GM12878 (cell line): ENCODE measurements at regions not wholly inside any gene's neighbourhood (a gene's known extent, or its start where the extent isn't known, plus 50 kb on each side); places are given as distances from the start of the nearest gene placed in this dataset.

Source experiments
- CBX3 ChIP-seq: fragments of 200-600 bp; sonication (generic); IDR thresholded peaks from 2 replicates; pipeline ENCODE4 v1.6.1; 2016; ENCODE audit warnings: low read depth, borderline replicate concordance
- CBX5 ChIP-seq: sonication (generic); IDR thresholded peaks from 2 replicates; pipeline ENCODE4 v1.6.1; 2016; ENCODE audit warnings: low read depth, moderate library complexity, mild to moderate bottlenecking, inconsistent platforms
- CEBPB ChIP-seq, 2 experiments: fragments of 150-350 bp in 1 of 2; IDR thresholded peaks; 2 replicates each; pipeline ENCODE4 v1.6.1; 2012 to 2014; ENCODE audit warnings: low read depth in 2 of 2, low read length in 2 of 2, borderline replicate concordance in 1 of 2, inconsistent platforms in 1 of 2
- CTCF ChIP-seq, 3 experiments: IDR thresholded peaks in 2 of 3; conservative IDR thresholded peaks in 1 of 3; 2 replicates each; pipeline ENCODE4 v1.5.1; 2011; ENCODE audit warnings: low read depth in 3 of 3, low read length in 3 of 3, mild to moderate bottlenecking in 3 of 3, control low read depth in 2 of 3, moderate library complexity in 2 of 3, inconsistent platforms in 1 of 3, mixed read lengths in 1 of 3; ENCODE audit not compliant: control insufficient read depth in 2 of 3, insufficient read depth in 1 of 3; ENCODE audit errors: extremely low read depth in 1 of 3
- EGR1 ChIP-seq, 2 experiments: IDR thresholded peaks; 1 replicate in 1 of 2; 2 replicates in 1 of 2; pipeline ENCODE4 v1.6.1; 2011 to 2012; ENCODE audit warnings: low read depth in 2 of 2, low read length in 2 of 2, borderline replicate concordance in 1 of 2, mild to moderate bottlenecking in 1 of 2, moderate library complexity in 1 of 2
- MAX ChIP-seq: IDR thresholded peaks from 2 replicates; pipeline ENCODE4 v1.6.1; 2012; ENCODE audit warnings: low read depth, low read length, improper control_type of control experiment
- NRF1 ChIP-seq: conservative IDR thresholded peaks from 2 replicates; pipeline ENCODE4 v1.6.1; 2011; ENCODE audit warnings: mild to moderate bottlenecking, low read depth, low read length, improper control_type of control experiment
- PML ChIP-seq: IDR thresholded peaks from 2 replicates; pipeline ENCODE4 v1.6.1; 2012; ENCODE audit warnings: low read length, inconsistent platforms
- RAD21 ChIP-seq: IDR thresholded peaks from 2 replicates; pipeline ENCODE4 v1.6.1; 2011; ENCODE audit warnings: mild to moderate bottlenecking, low read depth, low read length, moderate library complexity; ENCODE audit not compliant: insufficient read depth
- RFX5 ChIP-seq: IDR thresholded peaks from 2 replicates; pipeline ENCODE4 v1.6.1; 2011; ENCODE audit warnings: low read depth, low read length, improper control_type of control experiment
- SIX5 ChIP-seq: IDR thresholded peaks from 2 replicates; pipeline ENCODE4 v1.6.1; 2011; ENCODE audit warnings: mild to moderate bottlenecking, low read depth, low read length, moderate library complexity; ENCODE audit not compliant: severe bottlenecking
- STAT1 ChIP-seq: fragments of 450-650 bp; conservative IDR thresholded peaks from 2 replicates; pipeline ENCODE4 v1.6.1; 2014; ENCODE audit warnings: antibody characterized with exemption, mild to moderate bottlenecking
- ZNF24 ChIP-seq: fragments of 450-650 bp; IDR thresholded peaks from 2 replicates; pipeline ENCODE4 v1.6.1; 2017; ENCODE audit warnings: antibody characterized with exemption, mild to moderate bottlenecking

GRCh38 chr7:11236680-11237079 is 263.0 kb downstream of the PHF14 start:
- TF ChIP-seq CTCF (IDR thresholded peaks at IDR 0.05 in 2 of 3, conservative IDR thresholded peaks at IDR 0.05 in 1 of 3; ENCODE audit: control insufficient read depth in 2 of 3, extremely low read depth in 1 of 3, insufficient read depth in 1 of 3, low read depth in 3 of 3, low read length in 3 of 3) (no peak), MAX (no peak), STAT1 (no peak), NRF1 (no peak), CBX5 (no peak), SIX5 (no peak), EGR1 (IDR thresholded peaks at IDR 0.05; ENCODE audit: borderline replicate concordance in 1 of 2, low read depth in 2 of 2, low read length in 2 of 2) (no peak), CEBPB (IDR thresholded peaks at IDR 0.05; ENCODE audit: borderline replicate concordance in 1 of 2, low read depth in 2 of 2, low read length in 2 of 2) (no peak), RFX5 (no peak), CBX3 (no peak), PML (no peak), RAD21 (no peak), ZNF24 (no peak)
